GM18502 (cell line): ENCODE measurements at regions not wholly inside any gene's neighbourhood (a gene's known extent, or its start where the extent isn't known, plus 50 kb on each side); places are given as distances from the start of the nearest gene placed in this dataset.
"Not testable (repeated sequence)": the region's sequence is repeated elsewhere in the genome, so short reads cannot be mapped to it uniquely, and the experiment has no call there.

Source experiments
- ATAC-seq: cut with Tn5 transposase; IDR thresholded peaks from one replicate; pipeline ENCODE4 v1.9.1; 2021; ENCODE audit warnings: mild to moderate bottlenecking; ENCODE audit not compliant: unreplicated experiment, poor library complexity

GRCh38 chr12:42936260-42936659 is 346.7 kb upstream of the PRICKLE1 start:
- no peak for ATAC-seq

GRCh38 chr12:42935756-42936155 is 346.2 kb upstream of the PRICKLE1 start:
- ATAC-seq, result no peak

- no peak for ATAC-seq
Measured at GRCh38 chr12:42935090-42935489, 345.5 kb upstream of the PRICKLE1 start.

GRCh38 chr12:42933461-42934081 is 344.0 kb upstream of the PRICKLE1 start:
- no peak for ATAC-seq

- no peak for ATAC-seq
Measured at GRCh38 chr12:42932936-42933335, 343.4 kb upstream of the PRICKLE1 start.

- ATAC-seq, result no peak
Measured at GRCh38 chr12:42926232-42926631, 336.7 kb upstream of the PRICKLE1 start.

- ATAC-seq, result no peak
Measured at GRCh38 chr12:42924482-42924881, 334.9 kb upstream of the PRICKLE1 start.

GRCh38 chr12:42923583-42923982 is 334.0 kb upstream of the PRICKLE1 start:
- ATAC-seq, result no peak

GRCh38 chr12:42923156-42923555 is 333.6 kb upstream of the PRICKLE1 start:
- ATAC-seq, result no peak

- no peak for ATAC-seq
Measured at GRCh38 chr12:42922505-42922850, 332.9 kb upstream of the PRICKLE1 start.

- no peak for ATAC-seq
Measured at GRCh38 chr12:42921741-42922504, 332.4 kb upstream of the PRICKLE1 start.

- ATAC-seq, result no peak
Measured at GRCh38 chr12:42919691-42920090, 330.1 kb upstream of the PRICKLE1 start.

GRCh38 chr12:42918443-42918842 is 328.9 kb upstream of the PRICKLE1 start:
- no peak for ATAC-seq

GRCh38 chr12:42916143-42916542 is 326.6 kb upstream of the PRICKLE1 start:
- no peak for ATAC-seq

- ATAC-seq, result no peak
Measured at GRCh38 chr12:42915426-42915825, 325.9 kb upstream of the PRICKLE1 start.

GRCh38 chr12:42912367-42912766 is 322.8 kb upstream of the PRICKLE1 start:
- no peak for ATAC-seq

- ATAC-seq, result no peak
Measured at GRCh38 chr12:42910656-42911055, 321.1 kb upstream of the PRICKLE1 start.

GRCh38 chr12:42908712-42909111 is 319.2 kb upstream of the PRICKLE1 start:
- no peak for ATAC-seq

- not testable (repeated sequence) for ATAC-seq
Measured at GRCh38 chr12:42906801-42907200, 317.3 kb upstream of the PRICKLE1 start.

- ATAC-seq, result no peak
Measured at GRCh38 chr12:42905419-42905705, 315.8 kb upstream of the PRICKLE1 start.

- no peak for ATAC-seq
Measured at GRCh38 chr12:42904683-42905418, 315.3 kb upstream of the PRICKLE1 start.

GRCh38 chr12:42903736-42904135 is 314.2 kb upstream of the PRICKLE1 start:
- ATAC-seq, result no peak
